EL (cell line): ENCODE measurements at regions not wholly inside any gene's neighbourhood (a gene's known extent, or its start where the extent isn't known, plus 50 kb on each side); places are given as distances from the start of the nearest gene placed in this dataset.
"Not testable (repeated sequence)": the region's sequence is repeated elsewhere in the genome, so short reads cannot be mapped to it uniquely, and the experiment has no call there.

Experiments
- DNase-seq: peaks from one replicate; pipeline ENCODE4 v3.0.0-alpha.2; 2016

DNA sequence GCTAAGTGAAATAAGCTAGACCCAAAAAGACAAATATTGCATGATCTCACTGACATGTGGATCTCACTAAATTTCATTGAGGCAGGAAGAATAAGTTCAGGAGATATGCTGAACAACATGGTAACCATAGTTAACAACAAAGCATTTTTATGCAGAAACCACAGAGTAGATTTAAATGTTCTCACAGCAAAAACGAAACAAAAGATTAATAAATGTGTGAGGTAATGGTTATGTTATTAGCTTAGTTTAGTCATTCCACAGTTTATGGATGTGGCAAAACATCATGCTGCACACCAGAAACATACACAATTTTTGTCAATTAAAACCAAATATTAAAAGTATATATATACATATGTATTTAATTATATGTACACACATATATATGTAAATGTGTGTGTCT, 765.8 kb downstream of the SLITRK5 start:
- DNase-seq, result no peak

DNA sequence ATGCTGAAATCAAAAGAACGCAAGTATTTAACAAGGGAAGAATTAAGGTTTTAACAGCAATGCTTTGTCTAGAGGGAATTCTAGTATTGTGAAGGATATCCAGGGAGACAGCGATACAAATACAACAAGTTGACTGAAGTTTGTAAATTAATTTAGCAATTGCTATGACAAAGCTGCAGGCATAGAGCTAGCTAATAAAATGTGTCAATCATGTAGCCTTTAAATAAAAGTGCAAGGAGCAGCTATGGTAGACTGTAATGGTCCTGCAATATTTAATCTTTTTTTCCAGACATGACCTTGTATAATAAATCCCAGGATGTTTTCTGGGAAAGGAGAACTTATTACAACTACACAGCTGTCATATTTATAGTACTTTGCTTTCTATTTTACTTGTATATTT, 779.3 kb downstream of the SLITRK5 start:
- no peak for DNase-seq

DNA sequence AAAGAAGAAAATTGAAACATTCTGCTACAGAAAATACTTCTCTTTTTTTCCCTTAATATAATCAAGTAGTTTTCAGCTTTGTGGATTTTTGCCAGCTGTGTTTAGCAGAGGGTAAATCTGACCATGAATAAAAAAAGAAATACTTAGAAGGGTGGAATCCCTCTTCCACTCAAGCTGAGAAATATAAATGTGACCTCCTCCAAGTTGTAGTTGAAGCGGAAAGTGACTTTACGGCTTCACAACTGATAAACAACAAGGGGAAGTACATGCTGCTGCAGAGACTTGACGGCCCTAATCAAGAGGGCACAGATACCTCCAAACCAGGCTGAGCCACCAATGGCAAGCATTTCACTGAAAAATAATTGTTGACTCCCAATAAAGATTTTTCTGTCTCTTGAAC, 785.0 kb downstream of the SLITRK5 start:
- no peak for DNase-seq

DNA sequence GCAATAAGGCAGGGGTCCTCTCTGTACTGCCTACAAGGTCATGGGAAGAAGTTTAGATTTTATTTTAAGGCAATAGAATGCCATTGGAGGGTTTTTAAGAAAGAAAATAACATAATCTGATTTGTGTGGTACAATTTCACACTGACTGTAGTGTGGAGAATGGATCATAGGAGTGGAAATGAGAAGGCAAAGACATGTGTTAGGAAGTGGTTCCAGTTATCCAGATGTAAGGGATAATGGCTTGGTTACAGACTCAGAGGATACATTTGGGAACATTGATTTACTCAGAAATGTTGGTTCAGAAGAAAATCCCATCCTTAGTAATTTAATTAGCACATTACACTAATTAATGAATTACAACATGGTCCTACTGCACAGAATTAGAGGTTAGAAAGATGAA, 788.2 kb downstream of the SLITRK5 start:
- no peak for DNase-seq

DNA sequence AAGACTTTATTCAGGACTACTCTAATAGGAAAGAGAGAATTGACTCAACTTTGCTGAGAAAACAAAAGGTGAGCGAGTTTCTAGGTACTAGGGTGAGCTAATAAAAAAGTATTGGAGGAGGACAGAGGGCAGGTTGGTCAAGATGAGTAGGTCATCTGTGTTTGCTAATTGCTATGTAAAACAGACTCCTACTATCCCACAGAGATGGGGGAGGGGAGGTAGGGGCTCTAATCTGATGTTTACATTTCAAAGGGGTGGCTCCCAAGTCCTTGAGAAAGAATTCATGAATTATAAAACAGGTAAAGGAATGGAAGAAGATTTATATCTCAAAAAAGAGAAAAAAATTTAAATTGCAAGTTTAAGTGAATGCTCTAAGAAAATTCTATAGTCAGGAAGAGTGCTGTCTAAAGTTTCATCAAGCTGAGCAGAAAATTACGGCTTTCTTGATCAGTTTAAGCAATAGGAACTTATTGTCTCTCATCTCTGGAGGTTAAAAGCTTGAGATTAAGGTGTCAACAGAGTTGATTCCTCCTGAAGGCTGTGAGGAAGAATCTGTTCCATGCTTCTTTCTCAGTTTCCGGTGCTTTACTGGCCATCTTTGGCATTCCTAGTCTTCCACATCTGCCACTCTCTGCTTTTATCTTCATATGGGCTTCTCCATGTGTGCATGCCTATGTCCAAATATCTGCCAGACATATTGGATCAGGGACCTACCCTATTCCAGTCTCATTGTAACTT, 790.3 kb downstream of the SLITRK5 start:
- DNase-seq, result no peak

DNA sequence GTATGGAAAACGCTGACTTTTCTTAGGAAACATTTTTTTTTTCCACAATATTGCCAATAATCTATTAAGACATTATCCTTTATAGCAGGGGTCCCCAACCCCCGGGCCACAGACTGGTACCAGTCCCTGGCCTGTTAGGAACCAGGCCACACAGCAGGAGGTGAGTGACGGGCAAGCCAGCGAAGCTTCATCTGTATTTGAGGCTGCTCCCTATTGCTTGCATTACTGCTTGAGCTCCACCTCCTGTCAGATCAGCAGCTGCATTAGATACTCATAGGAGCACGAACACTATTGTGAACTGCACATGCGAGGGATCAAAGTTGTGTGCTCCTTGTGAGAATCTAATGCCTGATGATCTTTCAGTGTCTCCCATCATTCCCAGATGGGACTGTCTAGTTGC, 793.7 kb downstream of the SLITRK5 start:
- no peak for DNase-seq

DNA sequence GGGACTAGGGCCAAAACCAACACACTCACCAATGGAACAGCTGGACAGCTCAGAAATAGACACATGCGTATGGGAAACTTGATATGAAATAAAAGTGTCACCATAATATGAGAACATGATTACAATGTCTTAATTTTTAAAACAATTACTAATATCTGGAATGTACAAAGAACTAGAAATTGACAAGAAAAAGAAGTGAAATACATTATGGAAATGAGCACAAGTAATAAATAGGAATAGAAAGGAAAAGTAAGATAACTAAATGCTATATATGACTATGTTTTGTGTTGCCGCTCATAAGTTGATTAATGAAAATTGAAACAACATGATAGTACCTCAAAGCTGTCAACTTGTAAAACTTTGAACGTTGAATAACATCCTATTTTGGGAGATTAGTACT, 801.1 kb downstream of the SLITRK5 start:
- no peak for DNase-seq

DNA sequence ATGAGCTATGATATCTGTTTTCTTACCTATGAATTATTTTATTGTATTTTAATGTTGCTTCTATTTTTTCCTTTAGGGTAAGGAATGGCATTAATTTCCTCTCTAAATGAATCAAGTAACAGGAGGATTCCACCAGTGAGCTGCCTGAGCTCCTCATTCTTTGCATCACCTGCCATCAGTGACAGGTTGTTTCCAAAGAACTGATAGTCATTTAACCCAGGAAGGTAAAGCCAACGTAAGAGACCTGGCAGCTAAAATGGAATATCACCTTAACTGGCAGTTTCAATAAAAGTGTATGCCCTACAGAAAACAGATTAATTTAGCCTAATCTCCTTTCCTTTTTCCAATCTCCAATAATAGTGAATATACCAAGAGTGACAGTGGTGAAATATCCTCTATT, 812.0 kb downstream of the SLITRK5 start:
- DNase-seq, result no peak

DNA sequence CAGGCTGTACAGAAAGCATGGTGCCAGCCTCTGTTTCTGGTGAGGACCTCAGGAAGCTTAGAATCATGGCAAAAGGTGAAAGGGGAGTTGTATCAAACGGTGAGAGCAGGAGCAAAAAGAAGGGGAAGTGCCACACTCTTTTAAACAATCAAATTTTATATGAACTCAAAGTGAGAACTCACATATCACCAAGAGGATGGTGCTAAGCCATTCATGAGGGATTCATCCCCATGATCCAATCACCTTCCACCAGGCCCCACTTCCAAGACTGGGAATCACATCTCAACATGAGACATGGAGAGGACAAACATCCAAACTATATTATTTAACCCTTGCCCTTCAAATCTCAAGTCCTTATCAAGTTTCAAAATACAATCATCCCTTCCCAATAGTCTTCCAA, 836.7 kb downstream of the SLITRK5 start:
- no peak for DNase-seq

DNA sequence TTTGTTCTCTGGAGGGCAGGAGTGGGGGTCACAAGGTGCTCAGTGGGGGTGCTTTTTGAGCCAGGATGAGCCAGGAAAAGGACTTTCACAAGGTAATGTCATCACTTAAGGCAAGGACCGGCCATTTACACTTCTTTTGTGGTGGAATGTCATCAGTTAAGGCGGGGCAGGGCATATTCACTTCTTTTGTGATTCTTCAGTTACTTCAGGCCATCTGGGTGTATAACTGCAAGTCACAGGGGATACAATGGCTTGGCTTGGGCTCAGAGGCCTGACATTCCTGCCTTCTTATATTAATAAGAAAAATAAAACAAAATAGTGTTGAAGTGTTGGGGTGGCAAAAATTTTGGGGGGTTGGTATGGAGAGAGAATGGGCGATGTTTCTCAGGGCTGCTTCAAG, 841.8 kb downstream of the SLITRK5 start:
- not testable (repeated sequence) for DNase-seq

DNA sequence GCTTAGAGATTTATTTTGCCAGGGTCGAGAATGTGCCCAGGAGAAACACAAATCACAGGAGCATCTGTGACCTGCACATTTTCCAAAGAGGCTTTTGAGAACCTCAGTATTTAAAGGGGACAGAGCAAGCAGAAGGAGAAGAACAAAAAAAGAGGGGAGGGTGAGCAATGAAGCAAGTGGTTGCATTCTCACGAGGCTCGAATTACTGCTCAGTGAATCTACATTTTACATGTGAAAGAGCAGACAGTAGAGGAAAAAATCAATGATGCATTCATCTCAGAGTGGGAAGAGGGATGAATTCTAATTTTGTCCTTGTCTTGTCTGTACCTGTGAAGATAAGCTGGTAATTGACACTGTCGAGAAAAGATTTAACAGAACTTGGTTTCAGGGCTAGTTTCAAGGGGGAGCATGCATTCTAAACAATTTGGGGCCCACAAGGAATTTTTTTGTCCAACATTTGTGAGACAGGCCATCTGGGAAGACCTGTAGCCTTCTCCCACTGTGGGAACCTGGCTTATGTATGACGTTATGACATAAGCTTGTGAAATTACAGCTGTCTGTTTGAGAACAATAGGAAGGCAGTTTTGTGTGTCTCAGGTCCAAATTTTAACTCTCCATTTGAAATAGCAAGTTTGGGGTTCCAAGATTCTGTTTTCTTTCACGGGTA, 855.1 kb downstream of the SLITRK5 start:
- DNase-seq, result no peak

DNA sequence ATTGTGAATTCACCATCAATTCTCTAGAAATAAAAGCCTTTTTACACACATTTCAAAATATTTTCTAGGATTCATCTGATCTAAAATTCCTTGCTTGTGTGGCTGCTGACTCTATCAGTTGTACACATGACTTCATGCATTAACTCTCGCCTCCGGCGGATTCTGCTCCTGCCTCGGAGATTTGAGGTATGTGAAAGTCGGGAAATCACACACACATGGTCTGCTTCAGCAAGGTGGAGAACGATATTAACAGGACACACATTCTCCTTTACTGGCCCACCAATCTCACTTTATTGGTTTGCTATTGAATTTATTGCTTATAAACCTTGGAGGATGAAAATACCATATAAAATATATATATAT, 855.7 kb downstream of the SLITRK5 start:
- DNase-seq, result no peak

DNA sequence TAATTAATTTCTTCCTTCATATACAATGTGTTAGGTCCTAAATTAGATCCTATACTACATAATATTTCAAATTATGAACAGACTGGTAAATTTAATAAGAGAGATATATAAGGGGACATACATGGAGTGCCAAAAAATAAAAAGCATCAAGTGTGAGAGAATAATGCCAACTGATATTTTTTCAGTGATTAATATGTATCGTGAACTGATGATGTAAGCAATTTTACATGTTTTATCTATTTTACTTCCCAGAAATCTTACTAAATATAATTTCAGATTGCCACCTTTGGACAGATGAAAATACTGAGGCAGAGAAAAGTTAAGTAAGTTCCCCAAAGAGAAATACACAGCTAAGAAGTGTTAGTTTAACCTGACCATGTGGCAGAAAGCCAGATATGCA, 870.8 kb downstream of the SLITRK5 start:
- no peak for DNase-seq

DNA sequence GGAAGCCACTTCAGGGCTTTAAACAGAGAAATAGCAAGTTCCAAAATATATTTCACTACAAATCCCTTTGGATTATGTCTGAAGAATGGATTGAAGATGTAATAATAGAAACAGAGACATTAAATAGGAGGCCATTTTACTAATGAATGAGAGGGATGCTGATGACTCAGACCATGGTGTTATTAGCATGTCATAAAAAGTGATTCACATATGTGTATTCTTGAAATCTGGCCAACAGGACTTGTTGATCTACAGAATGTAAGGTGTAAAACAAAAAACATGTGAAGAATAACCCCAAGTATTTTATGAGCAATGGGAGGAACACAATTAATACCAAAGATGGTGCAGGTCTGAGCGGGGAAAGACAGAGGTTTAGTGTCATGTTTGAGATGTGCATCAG, 873.7 kb downstream of the SLITRK5 start:
- no peak for DNase-seq

DNA sequence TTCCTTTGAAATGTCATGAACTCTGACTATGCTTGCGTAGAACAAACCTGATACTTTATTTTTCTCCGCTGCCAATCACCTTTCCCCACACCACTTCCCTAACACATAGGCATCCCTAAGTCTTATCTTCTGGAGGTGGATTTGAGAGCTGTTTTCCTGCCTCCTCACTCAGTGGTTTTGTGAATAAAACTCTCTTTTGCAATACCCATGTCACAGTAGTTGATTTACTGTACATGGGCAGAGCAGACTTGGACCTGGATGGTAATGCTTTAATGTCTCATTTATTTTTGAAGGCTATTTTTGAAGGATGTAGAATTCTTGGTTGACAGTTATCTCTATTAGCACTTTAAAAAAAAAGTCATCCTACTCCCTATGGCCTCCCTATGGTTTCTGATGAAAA, 881.8 kb downstream of the SLITRK5 start:
- no peak for DNase-seq

DNA sequence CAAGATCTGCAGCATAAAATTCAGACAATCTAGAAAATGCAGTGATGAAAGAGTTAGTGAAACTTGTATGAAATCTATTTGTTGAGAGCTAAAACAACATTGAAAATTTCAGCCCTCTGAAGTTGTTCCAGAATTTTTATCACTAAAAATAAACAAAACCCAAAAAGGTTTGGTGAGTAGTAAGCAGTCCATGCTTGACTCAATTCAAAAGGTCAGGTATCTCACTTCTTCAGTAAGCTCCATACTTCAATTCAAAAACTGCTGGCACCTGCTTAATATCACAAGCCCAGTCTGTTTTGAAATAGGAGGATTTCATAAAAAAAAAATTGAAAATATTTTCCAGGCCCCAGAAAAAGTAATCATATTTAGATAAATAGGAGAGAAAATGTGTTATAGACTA, 894.4 kb downstream of the SLITRK5 start:
- DNase-seq, result no peak

DNA sequence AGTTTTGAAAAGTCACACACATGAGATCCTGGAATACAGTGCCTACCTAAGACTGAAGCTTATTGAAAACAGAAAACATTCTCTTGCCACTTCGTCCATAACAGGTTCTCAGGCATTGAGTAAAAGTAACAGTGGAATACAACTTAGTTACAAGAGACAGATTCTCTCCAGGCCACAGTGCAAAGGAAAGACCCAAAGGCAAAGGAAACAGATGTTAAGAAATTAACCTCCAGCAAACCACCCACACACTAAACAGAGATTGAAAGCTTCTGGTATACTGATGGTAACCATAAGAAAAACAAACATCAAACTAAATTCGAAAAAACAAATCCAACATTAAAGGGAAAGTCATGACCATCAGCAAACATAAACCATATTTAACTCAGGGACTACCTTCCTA, 914.7 kb downstream of the SLITRK5 start:
- DNase-seq, result no peak

DNA sequence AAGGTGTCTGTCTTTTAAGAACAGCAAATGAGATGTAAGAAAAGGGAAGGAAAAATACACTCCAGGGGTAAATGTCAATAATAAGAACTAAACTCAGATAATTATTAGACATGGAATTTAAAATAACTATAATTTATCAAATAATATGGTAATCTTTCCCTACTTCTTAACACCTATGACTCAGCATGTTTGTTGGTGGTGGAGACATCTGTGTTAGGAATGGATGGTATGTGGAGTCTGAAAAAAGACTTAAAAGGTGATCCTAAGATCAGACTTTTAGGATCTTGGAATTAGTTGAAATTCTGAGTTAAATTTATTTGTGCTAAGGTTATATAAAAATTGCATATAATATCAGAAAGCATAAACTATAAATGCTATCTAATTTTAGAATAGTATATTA, 915.1 kb downstream of the SLITRK5 start:
- DNase-seq, result no peak

DNA sequence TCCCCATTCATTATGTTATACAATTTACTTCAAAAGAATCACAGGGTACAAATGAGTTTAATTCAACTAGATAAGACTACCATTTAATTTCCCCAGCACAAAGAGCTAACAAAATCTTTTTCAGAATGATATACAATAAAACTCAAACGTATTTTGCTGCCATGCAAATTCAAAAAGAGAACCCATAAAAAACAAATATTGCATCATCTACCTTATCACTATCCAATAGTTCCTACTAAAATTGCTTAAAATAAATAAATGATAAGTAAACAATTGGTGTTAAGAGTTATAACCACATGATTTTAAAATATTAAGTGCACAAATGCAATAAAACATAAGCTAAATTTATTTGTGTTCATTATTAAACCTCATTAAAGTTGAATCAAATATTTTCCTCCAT, 919.4 kb downstream of the SLITRK5 start:
- DNase-seq, result no peak

DNA sequence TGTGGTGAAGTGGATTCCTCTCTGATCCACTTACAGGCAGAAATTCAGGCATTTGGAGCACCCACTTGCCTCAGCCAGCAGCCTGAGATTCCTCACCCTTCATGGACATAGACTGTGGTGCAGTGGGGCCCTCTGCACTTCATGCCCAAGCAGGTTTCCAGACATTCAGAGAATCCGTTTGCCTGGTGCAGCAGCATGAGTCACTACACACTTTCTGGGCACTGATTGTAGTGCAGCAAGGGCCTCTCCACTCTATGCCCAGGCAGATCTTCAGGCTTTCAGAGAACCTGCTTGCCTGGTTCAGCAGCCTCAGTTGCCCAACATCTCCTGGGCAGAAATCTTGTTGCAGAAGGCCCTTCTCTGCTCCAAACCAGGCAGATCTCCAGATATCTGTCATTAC, 920.9 kb downstream of the SLITRK5 start:
- DNase-seq, result no peak

DNA sequence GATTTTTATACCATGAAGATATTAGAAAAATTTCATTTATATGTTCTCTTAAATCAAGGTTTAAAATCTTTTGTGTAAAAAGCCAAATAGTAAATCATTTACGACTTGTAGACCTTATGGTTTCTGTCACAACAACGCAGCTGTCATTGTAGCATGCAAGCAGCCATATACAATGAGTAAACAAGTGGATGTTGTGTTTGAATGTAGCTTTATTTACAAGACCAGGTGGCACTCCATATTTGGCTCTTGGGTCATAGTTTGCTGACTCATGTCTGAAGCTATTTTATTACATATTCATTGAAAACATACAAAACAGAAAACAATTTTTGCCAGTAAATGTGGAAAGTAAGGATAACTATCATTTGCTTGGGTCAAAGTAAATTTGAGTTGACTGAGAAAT, 930.8 kb downstream of the SLITRK5 start:
- no peak for DNase-seq

DNA sequence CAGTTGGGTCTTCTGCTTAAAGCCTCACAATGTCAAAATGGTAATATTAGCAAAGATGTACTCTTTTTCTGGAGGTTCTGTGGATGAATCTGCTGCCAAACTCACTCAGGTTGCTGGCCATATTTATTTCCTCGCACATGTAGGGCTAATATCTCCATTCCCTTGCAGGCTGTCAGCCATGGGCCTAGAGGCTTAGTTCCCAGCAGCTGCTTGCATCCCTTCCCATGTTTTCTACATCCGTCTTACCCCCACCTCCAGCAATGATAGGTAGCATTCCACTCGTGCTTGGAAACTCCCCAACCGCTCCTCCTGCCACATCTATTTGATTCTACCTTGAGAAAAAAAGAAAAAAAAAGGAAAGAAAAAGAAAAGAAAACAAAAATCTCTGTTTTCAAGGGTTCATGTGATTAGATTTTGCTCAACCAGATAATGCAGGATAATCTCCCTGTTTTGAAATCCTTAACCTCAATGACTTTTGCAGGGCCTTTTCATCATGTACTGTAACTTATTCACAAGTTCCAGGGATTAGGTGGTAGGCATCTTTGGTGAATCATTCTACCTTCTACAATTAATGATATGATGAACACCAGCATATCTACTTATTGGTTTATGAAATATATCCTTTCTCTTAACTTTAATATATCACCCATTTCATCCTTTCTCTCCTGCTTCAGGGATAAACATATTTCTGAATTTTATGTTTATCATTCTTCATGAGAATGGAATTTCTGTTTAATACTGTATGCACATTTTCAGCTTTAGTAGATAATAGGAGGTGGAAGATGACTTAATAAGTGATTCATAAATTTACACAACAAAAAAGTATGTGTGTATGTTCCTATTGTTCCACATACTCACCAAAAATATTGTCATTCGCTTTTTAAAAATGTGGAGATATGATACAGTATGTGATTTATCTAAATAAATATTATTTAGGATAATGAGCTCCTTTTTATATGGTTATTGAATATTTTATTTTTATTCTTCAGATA, 931.9 kb downstream of the SLITRK5 start:
- no peak for DNase-seq

DNA sequence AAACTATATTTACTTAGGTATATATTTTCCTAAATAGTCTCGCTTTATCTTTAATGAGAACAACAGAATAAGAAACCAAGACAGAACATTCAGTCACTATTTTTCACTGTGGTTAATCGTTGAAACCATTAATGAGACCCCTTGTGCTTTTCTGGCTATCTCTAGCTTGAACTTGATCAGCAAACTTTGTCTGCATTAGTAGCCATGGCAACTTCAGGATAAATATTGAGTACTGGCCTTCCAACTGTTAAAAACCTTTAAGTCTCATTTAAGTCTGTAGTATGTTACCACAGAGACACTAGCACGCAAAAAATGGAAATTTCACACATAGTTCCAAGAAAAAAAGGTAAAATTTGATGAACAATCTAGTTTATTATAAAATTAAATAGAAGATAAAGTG, 946.0 kb downstream of the SLITRK5 start:
- no peak for DNase-seq
